HG03045 (cell line): ENCODE measurements at regions not wholly inside any gene's neighbourhood (a gene's known extent, or its start where the extent isn't known, plus 50 kb on each side); places are given as distances from the start of the nearest gene placed in this dataset.
"Not testable (repeated sequence)": the region's sequence is repeated elsewhere in the genome, so short reads cannot be mapped to it uniquely, and the experiment has no call there.

ENCODE experiments used
- ATAC-seq: cut with Tn5 transposase; IDR thresholded peaks from one replicate; pipeline ENCODE4 v1.9.1; 2021; ENCODE audit warnings: mild to moderate bottlenecking, moderate library complexity; ENCODE audit not compliant: unreplicated experiment

GRCh38 chr16:16991711-16992110, 479.0 kb downstream of the XYLT1 start:
- ATAC-seq: no peak

GRCh38 chr16:16992975-16993765, 477.6 kb downstream of the XYLT1 start:
- ATAC-seq: no peak

GRCh38 chr16:16994831-16995230, 475.9 kb downstream of the XYLT1 start:
- ATAC-seq: no peak

- ATAC-seq: no peak
These were observed 473.9 kb downstream of the XYLT1 start for GRCh38 chr16:16996827-16997226.

GRCh38 chr16:16997349-16997748, 473.4 kb downstream of the XYLT1 start:
- no peak for ATAC-seq

- ATAC-seq: no peak
These were observed 469.3 kb downstream of the XYLT1 start for GRCh38 chr16:17001471-17001870.

GRCh38 chr16:17002565-17002964, 468.2 kb downstream of the XYLT1 start:
- ATAC-seq: no peak

GRCh38 chr16:17005963-17006362, 464.8 kb downstream of the XYLT1 start:
- ATAC-seq: not testable (repeated sequence)

GRCh38 chr16:17011712-17012111, 459.0 kb downstream of the XYLT1 start:
- no peak for ATAC-seq

GRCh38 chr16:17013038-17013437, 457.7 kb downstream of the XYLT1 start:
- ATAC-seq: no peak

- no peak for ATAC-seq
These were observed 456.2 kb downstream of the XYLT1 start for GRCh38 chr16:17014484-17015121.

GRCh38 chr16:17015702-17016101, 455.1 kb downstream of the XYLT1 start:
- ATAC-seq: no peak

- no peak for ATAC-seq
These were observed 453.3 kb downstream of the XYLT1 start for GRCh38 chr16:17017442-17017841.

GRCh38 chr16:17018585-17018939, 452.2 kb downstream of the XYLT1 start:
- ATAC-seq: no peak

GRCh38 chr16:17019366-17019765, 451.4 kb downstream of the XYLT1 start:
- ATAC-seq: no peak

GRCh38 chr16:17023606-17024005, 447.2 kb downstream of the XYLT1 start:
- ATAC-seq: no peak

GRCh38 chr16:17024514-17024913, 446.2 kb downstream of the XYLT1 start:
- ATAC-seq: no peak

GRCh38 chr16:17026600-17027242, 444.0 kb downstream of the XYLT1 start:
- peak; percentile 82 for ATAC-seq

- ATAC-seq: no peak
These were observed 443.2 kb downstream of the XYLT1 start for GRCh38 chr16:17027488-17028129.

GRCh38 chr16:17029602-17030350, 441.0 kb downstream of the XYLT1 start:
- ATAC-seq: no peak
